ENCODE measurements at regions not wholly inside any gene's neighbourhood (a gene's known extent, or its start where the extent isn't known, plus 50 kb on each side); places are given as distances from the start of the nearest gene placed in this dataset.
"Not testable (repeated sequence)": the region's sequence is repeated elsewhere in the genome, so short reads cannot be mapped to it uniquely, and the experiment has no call there.

DNA sequence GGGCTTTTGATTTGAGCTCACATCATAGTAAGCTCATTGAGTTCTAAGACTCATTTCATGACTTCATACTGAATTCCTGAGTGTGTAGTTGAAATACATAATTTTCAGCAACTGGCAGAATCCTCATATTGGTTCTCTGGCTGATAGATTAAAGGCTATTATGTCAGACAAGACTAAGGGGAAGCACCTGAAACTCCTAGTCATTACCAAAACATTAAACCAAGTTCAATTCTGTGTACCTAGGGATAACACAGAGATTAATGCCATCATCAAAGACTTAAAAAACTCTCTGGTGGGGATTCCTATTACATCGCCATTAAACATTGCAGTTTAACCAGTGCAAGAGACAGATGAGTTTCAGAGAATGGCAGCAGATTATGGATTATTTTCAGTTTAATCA is 339.1 kb downstream of the PTPRC start:
- DNase-seq: no peak

DNA sequence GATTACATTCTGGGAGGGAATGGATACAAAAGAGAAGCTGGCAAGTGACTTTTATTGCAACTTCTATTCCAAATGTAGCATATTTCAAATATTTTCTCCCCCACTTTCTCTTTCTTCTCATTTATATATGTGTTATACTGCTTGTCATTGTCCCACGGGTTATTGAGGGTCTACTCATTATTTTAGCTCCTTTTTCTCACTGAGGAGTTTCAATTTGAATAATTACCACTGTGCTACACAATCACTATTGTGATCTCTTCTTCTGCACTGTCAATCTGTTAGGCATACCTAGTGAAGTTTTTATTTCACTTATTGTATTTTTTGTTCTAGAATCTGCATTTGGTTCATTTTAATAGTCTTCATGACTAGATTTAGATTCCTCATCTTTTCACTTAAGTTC is 339.7 kb downstream of the PTPRC start:
- DNase-seq: no peak

DNA sequence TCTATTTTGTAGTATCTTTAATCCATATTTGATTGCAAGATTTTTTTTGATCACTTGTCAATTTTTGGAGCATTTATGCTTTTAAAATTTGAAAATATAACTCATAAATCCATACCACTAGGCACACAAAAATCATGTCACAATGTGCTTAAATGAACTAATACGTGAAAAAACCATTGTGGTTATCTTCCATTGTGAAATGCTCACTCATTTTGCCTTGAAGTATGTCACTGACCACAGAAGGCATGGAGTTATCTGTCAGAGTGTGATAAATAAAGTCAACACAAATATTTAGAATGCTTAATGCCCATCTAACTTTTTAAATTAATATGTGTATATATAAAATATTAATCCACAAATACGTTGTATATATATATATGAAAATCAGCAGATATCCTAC is 347.2 kb downstream of the PTPRC start:
- DNase-seq: no peak

DNA sequence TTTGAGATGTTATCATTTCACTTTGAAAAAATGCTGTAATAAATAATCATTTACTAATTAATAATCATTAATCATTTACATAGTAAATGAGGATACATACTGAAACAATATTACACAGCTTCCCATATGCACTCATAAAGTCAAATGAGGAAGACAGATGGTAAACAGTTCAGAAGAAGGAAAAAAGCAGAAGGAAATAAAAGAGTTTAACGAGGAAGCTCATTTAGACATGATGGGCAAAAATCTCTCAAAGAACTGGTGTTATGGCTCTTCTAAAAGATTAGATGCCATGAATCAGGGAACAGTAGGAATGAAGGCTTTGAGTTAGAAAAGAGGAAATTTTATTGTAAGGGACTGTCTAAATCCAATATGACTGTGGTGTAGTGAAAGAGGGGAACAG is 347.6 kb downstream of the PTPRC start:
- DNase-seq: no peak

DNA sequence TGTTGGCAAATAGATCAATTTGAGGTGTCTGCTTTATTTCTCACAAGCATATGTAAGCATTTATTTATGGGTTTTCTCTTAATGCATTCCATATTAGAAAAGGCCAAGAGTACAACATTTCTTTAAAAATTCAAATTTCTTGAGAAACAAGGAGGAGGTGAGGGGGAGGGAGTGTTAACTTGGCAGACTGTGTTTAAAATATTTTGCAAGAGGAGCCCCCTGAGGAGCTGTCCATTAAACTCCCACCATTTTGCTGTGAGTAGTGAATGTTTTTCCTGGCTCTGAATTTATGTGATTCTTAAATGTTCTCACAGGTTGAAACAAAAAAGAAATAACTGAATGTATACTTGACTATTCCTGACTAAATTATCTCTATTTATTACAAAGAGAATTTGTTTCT is 363.8 kb downstream of the PTPRC start:
- DNase-seq: no peak

DNA sequence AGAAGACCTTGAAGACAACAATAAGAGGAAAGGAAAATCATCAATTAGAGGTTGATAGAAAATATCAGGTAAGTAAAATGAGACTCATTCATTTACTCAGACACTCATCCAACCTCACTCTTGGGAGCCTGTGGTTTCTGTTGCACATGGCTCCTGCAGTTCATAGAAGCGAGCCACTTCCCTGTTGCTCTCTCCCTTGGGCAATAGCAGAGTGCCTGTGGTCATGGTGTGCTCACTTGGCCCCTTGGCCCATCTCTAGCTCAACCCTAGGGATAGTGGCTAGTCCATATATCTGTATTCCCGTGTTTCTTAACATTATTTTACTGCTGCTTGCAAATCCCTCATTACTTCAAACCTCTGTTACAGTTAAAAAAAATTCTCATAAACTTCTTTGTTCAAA is 368.6 kb downstream of the PTPRC start:
- no peak for DNase-seq

DNA sequence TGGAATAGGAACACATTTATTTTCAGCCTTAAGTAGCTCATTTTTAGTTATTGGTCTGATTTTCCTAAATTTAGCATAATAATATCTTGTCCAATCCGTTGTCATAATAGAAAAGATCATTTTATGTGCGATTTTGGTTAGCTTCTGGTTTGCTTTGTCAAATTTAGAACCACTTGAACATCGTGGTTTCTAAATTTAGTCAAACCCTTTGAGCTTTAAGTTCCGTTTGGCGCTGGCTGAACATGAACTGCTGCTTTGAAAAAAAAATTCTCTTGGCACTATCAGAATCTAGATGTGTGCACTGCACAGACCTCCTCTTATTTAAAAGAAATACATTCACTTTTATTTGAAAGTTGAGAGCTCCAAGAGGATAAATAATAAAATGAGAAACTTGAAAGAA is 370.6 kb downstream of the PTPRC start:
- no peak for DNase-seq

DNA sequence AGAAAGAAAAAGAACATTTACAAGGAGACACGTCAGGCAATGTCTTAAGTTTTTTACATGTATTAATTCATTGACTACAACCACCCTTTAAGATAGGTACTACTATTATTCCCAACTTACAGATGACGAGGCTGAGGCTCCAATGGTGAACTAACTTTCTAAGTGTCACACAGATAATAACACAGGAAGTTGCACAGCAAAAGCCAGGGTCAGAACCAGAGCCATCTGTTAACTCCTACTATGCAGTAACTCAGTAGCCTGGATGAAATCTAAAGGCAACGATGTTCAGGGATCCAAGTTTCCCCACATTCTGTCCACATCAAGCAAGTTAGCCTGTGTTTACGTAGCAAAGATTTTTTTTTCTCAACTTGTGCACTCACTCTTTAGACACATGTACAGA is 371.7 kb downstream of the PTPRC start:
- DNase-seq: no peak

DNA sequence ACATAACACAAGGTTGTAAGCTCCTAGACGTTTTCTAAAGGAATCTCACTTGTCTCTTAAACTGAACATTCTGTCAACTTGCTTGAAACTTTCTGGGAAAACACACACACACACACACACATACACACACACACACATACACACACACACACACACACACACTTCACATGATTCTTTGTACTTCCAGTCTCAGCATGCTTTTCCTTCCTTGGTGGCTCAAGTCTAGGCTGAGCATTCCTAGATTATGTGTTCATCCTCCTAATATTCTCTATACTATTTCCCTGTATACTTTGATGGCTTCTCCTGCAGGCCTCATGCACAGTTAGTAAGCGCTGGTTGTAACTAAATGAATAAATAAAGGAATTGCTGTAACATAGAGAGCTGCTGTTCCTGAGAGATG is 372.1 kb downstream of the PTPRC start:
- no peak for DNase-seq

DNA sequence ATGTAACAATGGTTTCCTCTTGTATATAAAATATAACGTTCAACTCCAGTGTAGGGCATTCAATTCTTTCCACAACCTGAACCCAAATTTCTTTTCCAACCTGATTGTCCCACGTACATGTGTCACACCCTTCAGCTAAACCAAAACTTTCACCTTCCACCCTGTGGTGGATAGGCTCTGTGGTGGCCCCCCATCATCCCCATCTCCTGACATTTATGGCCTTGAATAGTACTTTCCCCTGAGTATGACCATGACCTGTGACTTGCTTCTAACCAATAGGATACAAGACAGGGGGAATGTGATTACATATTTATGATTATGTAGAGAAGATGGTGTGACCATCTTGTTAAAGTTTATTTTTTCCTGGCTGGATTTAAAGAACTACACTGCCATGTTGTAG is 377.0 kb downstream of the PTPRC start:
- no peak for DNase-seq

DNA sequence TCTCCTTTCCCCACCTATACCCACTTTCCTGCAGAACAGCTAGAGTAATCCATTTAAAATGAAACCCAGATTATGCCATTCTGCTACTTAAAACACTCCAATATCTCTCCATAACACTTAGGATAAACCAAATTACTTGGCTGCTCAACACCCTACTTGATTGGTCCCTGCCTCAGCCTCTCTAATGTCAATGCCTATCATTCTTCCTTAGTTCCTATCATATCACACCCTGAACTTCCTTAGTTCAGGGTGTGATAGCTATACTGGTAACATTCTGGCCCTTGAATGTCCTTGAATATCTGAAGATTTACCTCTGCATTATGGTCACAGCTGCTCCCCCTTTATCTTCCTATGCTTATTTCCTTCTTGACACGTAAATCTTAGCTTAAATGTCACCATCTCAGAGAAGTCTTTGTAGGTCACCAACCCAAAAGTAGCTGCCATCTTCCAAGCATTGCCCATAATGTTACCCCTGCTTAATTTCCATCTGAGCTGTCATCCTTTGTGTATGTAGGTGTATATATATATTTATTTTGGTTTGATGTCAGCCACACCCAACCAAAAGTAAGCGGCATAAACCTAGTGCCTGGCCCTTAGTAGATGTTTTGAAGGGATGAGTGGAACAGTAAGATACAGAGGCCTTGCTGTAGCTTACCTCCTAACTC is 379.8 kb downstream of the PTPRC start:
- no peak for DNase-seq

DNA sequence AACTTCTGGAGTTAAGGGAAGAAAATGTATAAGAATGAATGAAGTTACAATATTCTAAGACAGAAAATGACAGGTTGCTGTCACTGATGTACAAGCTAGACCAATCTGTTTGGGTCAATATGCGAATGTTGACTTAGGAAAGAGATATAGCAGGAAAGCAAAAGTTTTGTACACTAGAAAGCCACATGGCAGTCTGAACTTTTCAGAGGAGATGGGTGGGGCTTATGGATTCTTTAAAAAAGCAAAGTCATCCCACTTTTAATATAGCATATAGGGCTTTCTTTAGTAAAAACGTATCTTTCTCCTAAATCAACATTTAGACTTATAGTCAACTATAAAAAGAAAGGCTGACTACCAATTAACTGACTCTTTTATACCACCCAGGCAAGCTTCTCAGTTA is 381.2 kb downstream of the PTPRC start:
- DNase-seq: no peak

DNA sequence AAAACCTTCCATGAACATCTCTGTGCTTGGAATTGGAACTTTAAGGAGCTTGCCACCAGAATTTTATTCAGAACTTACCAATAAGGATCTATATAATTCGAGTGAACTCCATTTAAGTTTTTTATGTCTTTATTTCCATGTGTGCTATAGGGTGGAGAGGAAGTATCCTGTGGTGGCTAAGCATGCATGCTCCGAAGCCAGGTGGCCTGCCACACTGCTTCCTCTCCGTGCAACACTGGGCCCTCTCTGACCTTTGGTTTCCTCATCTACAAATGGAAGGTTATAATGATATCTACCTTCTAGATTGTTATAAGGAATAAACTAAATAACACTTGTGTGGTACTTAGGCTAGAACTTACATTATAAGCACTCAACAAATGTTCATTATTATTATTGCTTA is 382.1 kb downstream of the PTPRC start:
- DNase-seq: no peak

DNA sequence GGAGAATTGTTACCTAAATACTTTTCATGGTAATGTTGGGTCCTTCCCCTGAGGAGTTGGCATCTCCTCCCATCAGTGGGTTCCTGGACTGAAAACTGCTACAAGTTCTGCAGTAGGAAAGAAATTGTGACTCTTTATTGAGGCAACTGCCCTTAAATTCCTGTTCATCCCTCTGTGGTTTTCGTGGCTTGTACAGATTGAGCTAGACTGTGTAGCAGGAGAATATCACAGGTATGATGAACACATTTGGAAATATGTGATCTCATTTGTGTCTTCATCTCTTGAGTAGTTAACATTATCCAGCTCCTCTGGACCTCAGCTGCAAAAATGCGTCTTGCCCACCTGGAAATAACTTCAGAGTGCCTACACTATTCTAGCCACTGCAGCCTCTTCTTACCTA is 390.6 kb downstream of the PTPRC start:
- DNase-seq: no peak

DNA sequence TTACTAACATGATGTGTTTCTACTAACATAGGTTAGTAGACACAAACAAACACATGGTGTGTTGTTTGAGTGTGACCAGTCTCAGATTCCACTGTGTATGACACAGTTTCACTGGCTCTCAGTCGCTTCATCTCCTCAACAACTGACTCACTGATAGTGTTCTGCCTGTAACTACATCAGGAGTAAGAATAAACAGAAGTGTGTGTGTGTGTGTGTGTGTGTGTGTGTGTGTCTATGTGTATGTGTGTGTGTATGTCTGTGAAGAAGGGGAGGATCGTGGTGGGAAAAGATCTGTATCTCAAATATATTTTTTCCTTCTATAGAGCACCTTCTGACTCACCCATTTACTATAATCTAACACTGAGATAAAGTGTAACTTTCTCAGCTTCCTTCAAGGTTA is 391.0 kb downstream of the PTPRC start:
- DNase-seq: no peak

DNA sequence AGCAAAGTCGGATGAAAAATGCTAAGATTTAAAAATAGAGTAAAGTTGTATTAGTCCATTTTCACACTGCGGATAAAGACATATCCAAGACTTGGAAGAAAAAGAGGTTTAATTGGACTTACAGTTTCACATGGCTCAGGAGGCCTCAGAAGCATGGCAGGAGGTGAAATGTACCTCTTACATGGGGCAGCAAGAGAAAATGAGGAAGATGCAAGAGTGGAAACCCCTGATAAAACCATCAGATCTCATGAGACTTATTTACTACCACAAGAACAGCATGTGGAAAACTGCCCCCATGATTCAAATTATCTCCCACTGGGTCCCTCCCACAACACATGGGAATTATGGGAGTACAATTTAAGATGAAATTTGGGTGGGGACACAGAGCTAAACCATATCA is 391.7 kb downstream of the PTPRC start:
- DNase-seq: not testable (repeated sequence)

DNA sequence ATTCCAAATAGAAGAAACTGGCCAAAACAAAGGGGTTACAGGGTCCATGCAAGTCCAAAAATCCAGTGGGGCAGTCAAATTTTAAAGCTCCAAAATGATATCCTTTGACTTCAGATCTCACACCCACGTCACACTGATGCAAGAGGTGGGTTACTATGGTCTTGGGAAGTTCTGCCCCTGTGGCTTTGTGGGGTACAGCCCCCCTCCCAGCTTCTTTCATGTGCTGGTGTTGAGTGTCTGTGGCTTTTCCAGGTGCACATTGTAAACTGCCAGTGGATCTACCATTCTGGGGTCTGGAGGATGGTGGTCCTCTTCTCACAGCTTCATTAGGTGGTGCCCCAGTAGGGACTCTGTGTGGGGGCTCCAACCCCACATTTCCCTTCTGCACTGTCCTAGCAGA is 392.3 kb downstream of the PTPRC start:
- DNase-seq: not testable (repeated sequence)

DNA sequence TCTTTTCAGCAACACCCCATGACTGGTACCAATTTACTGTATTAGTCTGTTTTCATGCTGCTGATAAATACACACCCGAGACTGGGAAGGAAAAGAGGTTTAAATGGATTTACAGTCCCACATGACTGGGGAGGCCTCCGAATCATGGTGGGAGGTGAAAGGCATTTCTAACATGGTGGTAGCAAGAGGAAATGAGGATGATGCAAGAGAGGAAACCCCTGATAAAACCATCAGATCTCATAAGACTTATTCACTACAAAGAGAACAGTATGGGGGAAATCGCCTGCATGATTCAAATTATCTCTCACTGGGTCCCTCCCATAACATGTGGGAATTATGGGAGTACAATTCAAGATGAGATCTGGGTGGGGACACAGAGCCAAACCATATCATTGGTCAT is 393.6 kb downstream of the PTPRC start:
- not testable (repeated sequence) for DNase-seq

DNA sequence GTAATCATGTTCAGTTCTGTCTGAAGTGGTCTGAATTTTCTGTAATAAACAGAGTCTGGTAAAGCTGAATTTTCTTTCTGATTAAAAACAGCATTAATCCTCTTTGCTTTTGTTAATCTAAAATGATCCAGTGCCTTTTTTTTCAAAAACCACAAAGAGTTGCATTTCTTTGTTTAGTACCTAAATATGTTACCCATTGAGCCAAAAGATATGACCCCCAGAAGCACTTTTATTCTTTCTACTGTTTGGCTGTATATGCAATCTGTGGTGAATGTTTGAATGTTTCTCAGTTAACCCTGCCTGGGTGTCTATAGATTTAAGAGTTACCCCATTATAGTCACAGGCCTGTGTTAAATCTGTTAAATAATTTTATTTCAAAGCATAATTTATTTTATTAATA is 394.8 kb downstream of the PTPRC start:
- no peak for DNase-seq

DNA sequence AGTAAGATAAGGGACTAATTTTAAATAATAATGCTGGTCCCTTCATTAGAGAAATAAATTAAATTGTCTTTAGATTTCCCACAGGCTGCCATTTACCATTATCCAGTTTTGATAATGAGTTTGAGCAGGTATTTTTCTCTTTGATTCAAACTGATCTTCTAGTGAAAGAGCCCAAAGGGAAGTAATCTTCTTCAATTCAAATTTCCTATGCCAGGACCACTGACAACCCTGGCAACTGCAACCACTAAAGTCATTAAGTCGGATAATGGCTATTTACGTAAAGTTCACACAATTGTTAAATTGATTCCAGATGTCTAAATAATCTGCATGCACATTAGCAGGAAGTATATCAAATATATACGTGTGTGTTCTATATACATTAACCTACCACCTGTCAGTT is 399.3 kb downstream of the PTPRC start:
- DNase-seq: no peak

DNA sequence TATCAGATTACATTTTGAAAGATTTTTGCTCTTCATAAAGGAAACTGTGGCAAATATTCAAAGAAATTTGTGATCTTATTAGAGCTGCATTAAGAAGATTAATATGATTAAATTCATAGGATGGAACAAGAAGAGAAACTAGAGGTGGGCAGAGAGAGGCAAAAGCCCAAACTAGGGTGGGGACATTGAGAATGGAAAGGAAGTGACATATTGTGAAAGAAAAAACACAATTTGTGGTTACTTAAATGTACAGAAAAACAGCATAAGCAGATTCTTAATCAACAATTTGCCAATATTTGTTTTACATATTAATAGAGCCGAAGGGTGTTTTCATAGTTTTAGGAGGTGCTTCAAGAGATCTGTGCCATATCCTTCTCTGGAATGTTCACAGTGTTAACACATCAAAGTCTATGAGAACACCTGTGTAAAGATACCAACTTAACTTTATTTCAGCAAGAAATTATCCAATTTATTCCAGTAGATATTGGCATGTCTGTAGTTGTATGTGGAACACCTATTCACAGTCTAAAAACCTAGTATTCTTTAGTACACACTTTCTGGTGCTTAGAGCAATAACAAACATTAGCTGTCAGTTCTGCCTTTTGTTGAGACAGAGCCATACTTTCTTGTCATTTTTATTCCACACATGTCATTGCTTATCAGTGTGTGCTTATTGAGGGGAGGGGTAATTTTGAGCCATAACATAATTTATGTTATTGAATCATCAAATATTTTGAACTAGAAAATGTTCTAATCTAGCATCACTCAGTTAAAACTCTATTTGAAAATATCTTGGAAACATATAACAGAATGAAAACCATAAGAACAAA is 401.5 kb downstream of the PTPRC start:
- DNase-seq: no peak

DNA sequence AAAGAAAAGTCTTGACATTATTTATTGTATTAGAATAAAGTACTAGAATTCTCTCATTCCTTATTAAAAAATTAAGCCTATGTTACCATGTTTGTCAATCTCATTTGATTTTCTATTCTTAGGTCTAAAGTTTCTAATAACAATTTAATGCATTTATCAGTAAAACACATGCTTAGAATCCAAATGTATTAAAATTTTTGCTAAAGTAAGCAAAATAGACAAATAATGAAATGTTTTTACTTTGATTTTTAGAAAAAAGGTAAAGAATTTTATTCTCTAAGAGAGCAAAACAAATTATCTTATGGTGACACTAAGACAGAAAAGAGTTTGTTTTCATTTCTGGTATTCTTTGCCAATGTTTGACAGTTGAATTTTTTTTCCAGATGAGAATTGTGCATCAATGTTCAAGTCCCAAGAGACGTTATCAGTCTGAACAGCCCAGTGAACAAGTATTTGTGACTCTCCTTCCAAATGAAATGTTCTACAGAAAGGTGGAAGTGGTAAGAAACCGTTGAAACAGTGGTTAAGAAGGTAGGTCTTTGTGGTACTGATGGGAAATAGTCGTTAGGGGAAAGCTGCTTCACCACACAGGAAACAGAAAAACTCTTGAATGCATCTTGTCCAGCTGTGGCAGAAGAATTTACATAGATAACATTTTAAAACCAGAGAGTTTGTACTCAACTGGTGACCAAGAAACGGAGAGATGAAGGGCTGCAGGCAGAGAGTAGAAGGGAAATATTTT is 402.5 kb downstream of the PTPRC start:
- no peak for DNase-seq

DNA sequence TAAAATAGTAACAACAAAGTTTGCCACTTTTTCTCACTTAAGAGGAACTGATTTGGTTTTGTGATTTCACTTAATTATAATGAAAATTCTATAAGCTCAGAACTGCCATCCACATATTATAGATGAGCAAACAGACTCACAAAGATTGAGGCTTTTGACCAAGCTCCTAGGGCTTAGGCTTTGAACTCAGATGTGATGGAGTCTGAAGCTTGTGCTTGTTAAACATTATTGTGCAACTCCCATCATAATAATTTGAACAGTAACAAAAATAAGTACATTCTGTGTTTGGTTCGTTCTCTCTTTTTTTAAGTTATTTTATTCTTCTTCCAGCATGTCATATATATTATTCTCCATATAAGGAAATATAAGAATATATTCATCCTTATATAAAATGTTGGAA is 403.4 kb downstream of the PTPRC start:
- DNase-seq: no peak
